ENCODE measurements at regions not wholly inside any gene's neighbourhood (a gene's known extent, or its start where the extent isn't known, plus 50 kb on each side); places are given as distances from the start of the nearest gene placed in this dataset.

DNA sequence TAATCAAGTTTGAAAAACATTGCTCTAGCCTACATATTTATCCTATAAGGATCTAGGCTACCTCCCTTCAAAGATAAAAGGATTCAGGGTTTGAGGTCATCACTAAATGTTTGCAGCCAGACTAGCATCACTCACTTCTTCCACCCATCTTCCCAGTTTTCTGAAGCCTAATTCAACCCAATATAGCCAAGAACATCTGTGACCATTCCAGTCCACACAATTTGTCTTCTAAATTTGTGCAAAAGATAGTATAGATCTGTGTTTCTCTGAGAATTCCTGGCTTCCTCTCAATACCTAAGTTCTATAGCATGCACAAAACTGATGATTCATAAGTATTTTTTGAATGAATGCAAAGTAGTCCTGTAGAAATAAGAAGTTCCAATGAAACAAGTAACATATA is 103.0 kb upstream of the CDK1 start:
- ChIA-PET POLR2A (no interaction called here), CTCF (no interaction called here)
- peaks cover 0 to 15% (median 3%) of the 10 kb centered on the region in 5 experiments for H3K9me3 ChIP-seq (ENCODE audit: control extremely low read depth in 1 of 5, control insufficient read depth in 4 of 5, insufficient read depth in 2 of 5, low read depth in 1 of 5, low read length in 4 of 5)
- no peaks in the 10 kb centered on the region for H3K4me1 ChIP-seq (ENCODE audit: control extremely low read depth in 1 of 4, control insufficient read depth in 4 of 4, insufficient read depth in 4 of 4, low read length in 3 of 4)
- no peak overlapping the region for H3K4me3 ChIP-seq (ENCODE audit: control insufficient read depth in 1 of 7, extremely low read depth in 1 of 7, insufficient read depth in 4 of 7, low read depth in 2 of 7, low read length in 6 of 7)
- H3K27ac ChIP-seq (ENCODE audit: insufficient read depth in 1 of 2, low read depth in 1 of 2, low read length in 2 of 2, poor library complexity in 1 of 2, severe bottlenecking in 2 of 2): no peak overlapping the region
- no peak for DNase-seq
- no peaks in the 10 kb centered on the region for H3K36me3 ChIP-seq (ENCODE audit: control insufficient read depth in 4 of 4, insufficient read depth in 4 of 4, low read length in 3 of 4)
- H3K27me3 ChIP-seq (replicated peaks in 2 of 5; ENCODE audit: control insufficient read depth in 4 of 5, insufficient read depth in 5 of 5, low read length in 4 of 5): no peaks in the 10 kb centered on the region

DNA sequence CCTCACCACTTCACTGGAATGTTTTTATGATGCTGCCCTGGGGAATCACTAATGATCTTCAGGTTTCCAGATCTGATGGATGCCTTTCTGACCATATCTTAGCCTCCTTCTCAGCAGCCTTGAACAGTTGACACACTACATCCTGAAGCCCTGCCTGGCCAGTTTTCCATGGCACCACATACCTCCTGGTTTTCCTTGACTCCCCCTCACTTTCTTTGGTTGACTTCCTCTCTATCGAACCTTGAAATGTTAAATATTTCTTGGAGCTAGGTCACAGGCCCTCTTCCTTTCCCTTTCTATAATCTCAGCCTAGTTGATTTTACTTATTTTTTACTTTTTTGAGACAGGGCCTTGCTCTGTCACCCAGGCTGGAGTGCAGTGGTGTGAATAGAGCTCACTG is 108.8 kb upstream of the CDK1 start:
- Histone ChIP-seq H3K36me3 (ENCODE audit: control insufficient read depth in 4 of 4, insufficient read depth in 4 of 4, low read length in 3 of 4) (no peaks in the 10 kb centered on the region), H3K27ac (ENCODE audit: insufficient read depth in 1 of 2, low read depth in 1 of 2, low read length in 2 of 2, poor library complexity in 1 of 2, severe bottlenecking in 2 of 2) (no peak overlapping the region), H3K4me3 (ENCODE audit: control insufficient read depth in 1 of 7, extremely low read depth in 1 of 7, insufficient read depth in 4 of 7, low read depth in 2 of 7, low read length in 6 of 7) (no peak overlapping the region), H3K9me3 (ENCODE audit: control extremely low read depth in 1 of 5, control insufficient read depth in 4 of 5, insufficient read depth in 2 of 5, low read depth in 1 of 5, low read length in 4 of 5) (peaks cover 0 to 7% (median 3%) of the 10 kb centered on the region in 5 experiments), H3K27me3 (replicated peaks in 2 of 5; ENCODE audit: control insufficient read depth in 4 of 5, insufficient read depth in 5 of 5, low read length in 4 of 5) (no peaks in the 10 kb centered on the region), H3K4me1 (ENCODE audit: control extremely low read depth in 1 of 4, control insufficient read depth in 4 of 4, insufficient read depth in 4 of 4, low read length in 3 of 4) (no peaks in the 10 kb centered on the region)
- no CpG with 5 or more reads among the region's 1 CpG for WGBS (ENCODE audit: insufficient coverage)
- no peak for DNase-seq
- POLR2A ChIA-PET: interaction anchor here (0.6 kb wide), 1 partner anchor 1408 kb away, joined by 3 read pairs; no protein-coding TSS in a partner anchor
- CTCF ChIA-PET: no interaction called here

DNA sequence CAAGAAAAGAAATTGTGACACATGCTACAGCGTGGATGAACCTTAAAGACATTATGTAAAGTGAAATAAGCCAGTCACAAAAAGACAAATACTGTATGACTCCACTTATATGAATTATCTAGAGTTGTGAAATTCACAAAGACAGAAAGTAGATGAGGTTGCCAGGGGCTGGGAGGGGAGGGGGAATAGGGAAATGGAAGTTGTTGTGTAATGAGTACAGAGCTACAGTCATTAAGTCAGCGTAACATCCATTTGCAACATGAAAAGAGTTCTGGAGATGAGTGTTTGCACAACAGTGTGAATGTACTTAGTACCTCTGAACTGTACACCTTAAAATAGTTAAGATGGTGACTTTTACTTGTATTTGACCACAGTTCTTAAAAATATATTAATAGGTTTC is 112.1 kb upstream of the CDK1 start:
- WGBS (ENCODE audit: insufficient coverage): no CpG with 5 or more reads among the region's 2 CpGs
- H3K27me3 ChIP-seq (replicated peaks in 2 of 5; ENCODE audit: control insufficient read depth in 4 of 5, insufficient read depth in 5 of 5, low read length in 4 of 5): no peaks in the 10 kb centered on the region
- H3K9me3 ChIP-seq (ENCODE audit: control extremely low read depth in 1 of 5, control insufficient read depth in 4 of 5, insufficient read depth in 2 of 5, low read depth in 1 of 5, low read length in 4 of 5): no peaks in the 10 kb centered on the region
- no peaks in the 10 kb centered on the region for H3K36me3 ChIP-seq (ENCODE audit: control insufficient read depth in 4 of 4, insufficient read depth in 4 of 4, low read length in 3 of 4)
- no peak overlapping the region for H3K27ac ChIP-seq (ENCODE audit: insufficient read depth in 1 of 2, low read depth in 1 of 2, low read length in 2 of 2, poor library complexity in 1 of 2, severe bottlenecking in 2 of 2)
- no peak overlapping the region for H3K4me3 ChIP-seq (ENCODE audit: control insufficient read depth in 1 of 7, extremely low read depth in 1 of 7, insufficient read depth in 4 of 7, low read depth in 2 of 7, low read length in 6 of 7)
- DNase-seq: peak in 2 of 3 donors; percentile 37 to 40
- CTCF ChIA-PET: no interaction called here
- POLR2A ChIA-PET: no interaction called here
- H3K4me1 ChIP-seq (ENCODE audit: control extremely low read depth in 1 of 4, control insufficient read depth in 4 of 4, insufficient read depth in 4 of 4, low read length in 3 of 4): peaks cover 0 to 11% (median 10%) of the 10 kb centered on the region in 4 experiments

- H3K9me3 ChIP-seq (ENCODE audit: control extremely low read depth in 1 of 5, control insufficient read depth in 4 of 5, insufficient read depth in 2 of 5, low read depth in 1 of 5, low read length in 4 of 5): peaks cover 0 to 7% (median 0%) of the 10 kb centered on the region in 5 experiments
- 64% methylated on average over 1 of the region's 4 CpGs for WGBS (ENCODE audit: insufficient coverage)
- H3K4me1 ChIP-seq (ENCODE audit: control extremely low read depth in 1 of 4, control insufficient read depth in 4 of 4, insufficient read depth in 4 of 4, low read length in 3 of 4): peaks cover 0 to 11% (median 10%) of the 10 kb centered on the region in 4 experiments
- no peak overlapping the region for H3K4me3 ChIP-seq (ENCODE audit: control insufficient read depth in 1 of 7, extremely low read depth in 1 of 7, insufficient read depth in 4 of 7, low read depth in 2 of 7, low read length in 6 of 7)
- CTCF ChIA-PET: no interaction called here
- H3K27ac ChIP-seq (ENCODE audit: insufficient read depth in 1 of 2, low read depth in 1 of 2, low read length in 2 of 2, poor library complexity in 1 of 2, severe bottlenecking in 2 of 2): no peak overlapping the region
- no peaks in the 10 kb centered on the region for H3K27me3 ChIP-seq (replicated peaks in 2 of 5; ENCODE audit: control insufficient read depth in 4 of 5, insufficient read depth in 5 of 5, low read length in 4 of 5)
- no peak for DNase-seq
- H3K36me3 ChIP-seq (ENCODE audit: control insufficient read depth in 4 of 4, insufficient read depth in 4 of 4, low read length in 3 of 4): no peaks in the 10 kb centered on the region
- POLR2A ChIA-PET: no interaction called here
Observed at GRCh38 chr10:60664859-60665258, 113.4 kb upstream of the CDK1 start.

- 33% methylated on average over 5 of the region's 7 CpGs for WGBS (ENCODE audit: insufficient coverage)
- no peak overlapping the region for H3K27ac ChIP-seq (ENCODE audit: insufficient read depth in 1 of 2, low read depth in 1 of 2, low read length in 2 of 2, poor library complexity in 1 of 2, severe bottlenecking in 2 of 2)
- no peaks in the 10 kb centered on the region for H3K27me3 ChIP-seq (replicated peaks in 2 of 5; ENCODE audit: control insufficient read depth in 4 of 5, insufficient read depth in 5 of 5, low read length in 4 of 5)
- H3K36me3 ChIP-seq (ENCODE audit: control insufficient read depth in 4 of 4, insufficient read depth in 4 of 4, low read length in 3 of 4): no peaks in the 10 kb centered on the region
- CTCF ChIA-PET: interaction anchor here (0.6 to 2.4 kb wide), 4 partner anchors 8 to 21 kb away, joined by 3 to 9 read pairs (median 4); no protein-coding TSS in a partner anchor
- peak in 2 of 3 donors; percentile 39 to 53 for DNase-seq
- H3K4me3 ChIP-seq (ENCODE audit: control insufficient read depth in 1 of 7, extremely low read depth in 1 of 7, insufficient read depth in 4 of 7, low read depth in 2 of 7, low read length in 6 of 7): no peak overlapping the region
- POLR2A ChIA-PET: no interaction called here
- H3K4me1 ChIP-seq (ENCODE audit: control extremely low read depth in 1 of 4, control insufficient read depth in 4 of 4, insufficient read depth in 4 of 4, low read length in 3 of 4): peaks cover 0 to 11% (median 10%) of the 10 kb centered on the region in 4 experiments
- H3K9me3 ChIP-seq (ENCODE audit: control extremely low read depth in 1 of 5, control insufficient read depth in 4 of 5, insufficient read depth in 2 of 5, low read depth in 1 of 5, low read length in 4 of 5): peaks cover 0 to 10% (median 0%) of the 10 kb centered on the region in 5 experiments
Observed at GRCh38 chr10:60663850-60664249, 114.4 kb upstream of the CDK1 start.

DNA sequence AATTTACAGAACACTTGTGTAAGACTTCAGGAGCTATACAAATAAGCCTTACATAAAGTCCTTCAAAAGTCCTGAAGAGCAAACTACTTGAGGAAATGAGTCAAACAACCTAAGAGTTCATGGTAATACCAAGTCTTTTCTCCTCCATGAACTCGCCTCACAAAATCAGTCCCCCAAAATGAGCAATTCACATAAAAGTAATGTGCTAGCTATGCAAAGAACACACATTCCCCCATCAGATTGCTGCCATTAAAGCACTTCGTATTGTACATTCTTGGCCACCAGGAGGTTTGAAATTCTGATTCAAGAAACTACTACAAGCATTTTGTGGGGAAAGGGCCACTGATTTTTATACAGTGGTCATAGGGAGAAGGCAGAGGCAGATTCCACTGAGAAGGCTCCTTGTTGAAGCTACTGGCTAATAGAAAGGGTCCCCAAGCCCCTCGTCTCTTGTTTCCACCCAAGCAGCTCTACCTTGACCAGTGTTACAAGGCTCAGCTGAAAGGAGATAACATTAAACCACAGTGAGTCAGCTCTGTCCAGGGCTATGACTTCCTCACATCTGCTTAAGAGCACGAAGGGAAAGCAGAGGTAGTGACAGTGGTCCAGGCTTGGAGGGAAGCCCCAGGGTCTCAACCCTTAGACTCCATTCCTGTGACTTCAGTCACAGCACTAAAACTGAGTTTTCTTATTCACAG is 115.2 kb upstream of the CDK1 start:
- no peak overlapping the region for H3K27ac ChIP-seq (ENCODE audit: insufficient read depth in 1 of 2, low read depth in 1 of 2, low read length in 2 of 2, poor library complexity in 1 of 2, severe bottlenecking in 2 of 2)
- H3K4me3 ChIP-seq (ENCODE audit: control insufficient read depth in 1 of 7, extremely low read depth in 1 of 7, insufficient read depth in 4 of 7, low read depth in 2 of 7, low read length in 6 of 7): no peak overlapping the region
- H3K27me3 ChIP-seq (replicated peaks in 2 of 5; ENCODE audit: control insufficient read depth in 4 of 5, insufficient read depth in 5 of 5, low read length in 4 of 5): no peaks in the 10 kb centered on the region
- peaks cover 0 to 11% (median 10%) of the 10 kb centered on the region in 4 experiments for H3K4me1 ChIP-seq (ENCODE audit: control extremely low read depth in 1 of 4, control insufficient read depth in 4 of 4, insufficient read depth in 4 of 4, low read length in 3 of 4)
- no peaks in the 10 kb centered on the region for H3K36me3 ChIP-seq (ENCODE audit: control insufficient read depth in 4 of 4, insufficient read depth in 4 of 4, low read length in 3 of 4)
- WGBS (ENCODE audit: insufficient coverage): 49% methylated on average over 4 of the region's 4 CpGs
- ChIA-PET POLR2A (no interaction called here), CTCF (interaction anchor here (1.1 to 2.4 kb wide), 3 partner anchors 9 to 20 kb away, joined by 3 to 9 read pairs (median 3); no protein-coding TSS in a partner anchor)
- peaks cover 0 to 16% (median under 1%) of the 10 kb centered on the region in 5 experiments for H3K9me3 ChIP-seq (ENCODE audit: control extremely low read depth in 1 of 5, control insufficient read depth in 4 of 5, insufficient read depth in 2 of 5, low read depth in 1 of 5, low read length in 4 of 5)
- peak; percentile 22 to 80 (median 77) for DNase-seq

DNA sequence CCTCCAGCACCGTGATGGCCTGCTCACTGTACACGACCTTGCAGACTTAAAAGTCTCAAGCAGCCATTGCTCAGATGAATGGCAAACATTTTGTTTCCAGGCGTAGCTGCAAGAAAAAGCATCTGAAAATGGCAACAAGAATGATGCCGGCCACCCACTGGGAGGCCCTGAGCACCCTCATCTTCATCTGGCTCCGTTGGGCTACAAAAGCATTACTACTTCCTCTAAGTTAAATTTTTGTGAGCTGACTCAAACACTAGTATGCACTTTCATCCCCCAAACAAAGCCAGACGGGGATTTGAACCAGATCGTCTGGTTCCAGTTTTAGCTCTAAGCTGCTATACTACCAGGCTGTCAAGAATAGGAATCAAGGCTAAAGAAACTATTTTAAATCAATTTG is 116.6 kb upstream of the CDK1 start:
- H3K27ac ChIP-seq (ENCODE audit: insufficient read depth in 1 of 2, low read depth in 1 of 2, low read length in 2 of 2, poor library complexity in 1 of 2, severe bottlenecking in 2 of 2): no peak overlapping the region
- no peak for DNase-seq

More for the DNA sequence above, 116.6 kb upstream of the CDK1 start:
- WGBS (ENCODE audit: insufficient coverage): 95% methylated on average over 7 of the region's 7 CpGs
- ChIA-PET CTCF (interaction anchor here (2.4 kb wide), 1 partner anchor 12 kb away, joined by 9 read pairs; no protein-coding TSS in a partner anchor), POLR2A (no interaction called here)
- H3K27me3 ChIP-seq (replicated peaks in 2 of 5; ENCODE audit: control insufficient read depth in 4 of 5, insufficient read depth in 5 of 5, low read length in 4 of 5): no peaks in the 10 kb centered on the region
- H3K36me3 ChIP-seq (ENCODE audit: control insufficient read depth in 4 of 4, insufficient read depth in 4 of 4, low read length in 3 of 4): no peaks in the 10 kb centered on the region
- H3K9me3 ChIP-seq (ENCODE audit: control extremely low read depth in 1 of 5, control insufficient read depth in 4 of 5, insufficient read depth in 2 of 5, low read depth in 1 of 5, low read length in 4 of 5): peaks cover 0 to 16% (median 1%) of the 10 kb centered on the region in 5 experiments
- H3K4me3 ChIP-seq (ENCODE audit: control insufficient read depth in 1 of 7, extremely low read depth in 1 of 7, insufficient read depth in 4 of 7, low read depth in 2 of 7, low read length in 6 of 7): no peak overlapping the region
- H3K4me1 ChIP-seq (ENCODE audit: control extremely low read depth in 1 of 4, control insufficient read depth in 4 of 4, insufficient read depth in 4 of 4, low read length in 3 of 4): peaks cover 0 to 11% (median 10%) of the 10 kb centered on the region in 4 experiments

Measured in common myeloid progenitor, CD34-positive (primary cell).